C4-2B (cell line): ENCODE measurements at regions not wholly inside any gene's neighbourhood (a gene's known extent, or its start where the extent isn't known, plus 50 kb on each side); places are given as distances from the start of the nearest gene placed in this dataset.
A peak's percentile ranks its signal among the peaks of the same experiment; 100 is the strongest.

ENCODE experiments used
- H3K27ac ChIP-seq: fragments of 450-650 bp; 2 replicates; pipeline ENCODE4 v1.5.1; 2017
- CTCF ChIP-seq: fragments of 450-650 bp; conservative IDR thresholded peaks from 2 replicates; pipeline ENCODE4 v1.5.1; 2017; ENCODE audit warnings: mild to moderate bottlenecking
- ZFX ChIP-seq: fragments of 450-650 bp; IDR thresholded peaks from 2 replicates; pipeline ENCODE4 v1.6.1; 2017

- TF ChIP-seq ZFX (peak; percentile 27; the same call in 1 of the 2 replicates), CTCF (peak; percentile 58)
- peak overlapping the region; percentile 34; the same call in 1 of the 2 replicates for H3K27ac ChIP-seq
These were observed 59.3 kb upstream of the COMTD1 start for GRCh38 chr10:75294866-75295701.

GRCh38 chr10:75294518-75294865 lies 58.7 kb upstream of the COMTD1 start:
- no peak overlapping the region for H3K27ac ChIP-seq
- TF ChIP-seq ZFX = no peak
- no peak for TF ChIP-seq CTCF

- no peak overlapping the region for H3K27ac ChIP-seq
- TF ChIP-seq CTCF (no peak), ZFX (no peak)
These were observed 58.3 kb upstream of the COMTD1 start for GRCh38 chr10:75294031-75294437.

- TF ChIP-seq CTCF (no peak), ZFX (no peak)
- H3K27ac ChIP-seq = no peak overlapping the region
These were observed 57.7 kb upstream of the COMTD1 start for GRCh38 chr10:75293446-75293820.

- H3K27ac ChIP-seq = no peak overlapping the region
These were observed 57.2 kb upstream of the COMTD1 start for GRCh38 chr10:75292794-75293445.

GRCh38 chr10:75291805-75292204 lies 56.0 kb upstream of the COMTD1 start:
- H3K27ac ChIP-seq = no peak overlapping the region
- no peak for TF ChIP-seq ZFX
- no peak for TF ChIP-seq CTCF

More at GRCh38 chr10:75292794-75293445, 57.2 kb upstream of the COMTD1 start:
- TF ChIP-seq CTCF = no peak
- TF ChIP-seq ZFX = no peak

- no peak overlapping the region for H3K27ac ChIP-seq
- TF ChIP-seq CTCF (no peak), ZFX (no peak)
These were observed 52.5 kb upstream of the COMTD1 start for GRCh38 chr10:75288140-75288711.
